ENCODE measurements at regions not wholly inside any gene's neighbourhood (a gene's known extent, or its start where the extent isn't known, plus 50 kb on each side); places are given as distances from the start of the nearest gene placed in this dataset.

DNA sequence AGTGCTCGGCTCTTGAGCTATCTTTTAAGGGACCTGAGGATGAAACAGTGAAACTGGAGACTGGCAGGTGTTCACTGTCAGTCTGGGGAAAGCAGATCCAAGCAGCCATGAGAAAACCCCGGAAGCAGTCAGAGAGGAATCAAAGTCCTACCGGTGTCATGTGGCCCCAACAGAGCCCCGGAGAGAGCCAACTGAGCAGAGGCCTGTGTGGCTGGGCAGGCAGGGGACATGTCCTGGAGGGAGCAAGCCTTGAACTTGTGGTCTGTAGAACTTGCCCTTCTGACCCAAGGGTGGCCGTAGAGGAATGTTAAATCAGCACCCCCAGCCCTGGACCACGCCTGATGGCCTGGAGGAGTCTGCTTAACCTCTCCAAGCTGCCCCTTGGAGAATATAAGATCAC is 113.7 kb upstream of the ZNF507 start:
- no peak for DNase-seq (ENCODE audit: low read depth)
- no peak overlapping the region for H3K4me3 ChIP-seq (ENCODE audit: low read length)
- TF ChIP-seq, protein P1, sequence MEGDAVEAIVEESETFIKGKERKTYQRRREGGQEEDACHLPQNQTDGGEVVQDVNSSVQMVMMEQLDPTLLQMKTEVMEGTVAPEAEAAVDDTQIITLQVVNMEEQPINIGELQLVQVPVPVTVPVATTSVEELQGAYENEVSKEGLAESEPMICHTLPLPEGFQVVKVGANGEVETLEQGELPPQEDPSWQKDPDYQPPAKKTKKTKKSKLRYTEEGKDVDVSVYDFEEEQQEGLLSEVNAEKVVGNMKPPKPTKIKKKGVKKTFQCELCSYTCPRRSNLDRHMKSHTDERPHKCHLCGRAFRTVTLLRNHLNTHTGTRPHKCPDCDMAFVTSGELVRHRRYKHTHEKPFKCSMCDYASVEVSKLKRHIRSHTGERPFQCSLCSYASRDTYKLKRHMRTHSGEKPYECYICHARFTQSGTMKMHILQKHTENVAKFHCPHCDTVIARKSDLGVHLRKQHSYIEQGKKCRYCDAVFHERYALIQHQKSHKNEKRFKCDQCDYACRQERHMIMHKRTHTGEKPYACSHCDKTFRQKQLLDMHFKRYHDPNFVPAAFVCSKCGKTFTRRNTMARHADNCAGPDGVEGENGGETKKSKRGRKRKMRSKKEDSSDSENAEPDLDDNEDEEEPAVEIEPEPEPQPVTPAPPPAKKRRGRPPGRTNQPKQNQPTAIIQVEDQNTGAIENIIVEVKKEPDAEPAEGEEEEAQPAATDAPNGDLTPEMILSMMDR (conservative IDR thresholded peaks at IDR 0.05; ENCODE audit: low read depth, low read length), result no peak

DNA sequence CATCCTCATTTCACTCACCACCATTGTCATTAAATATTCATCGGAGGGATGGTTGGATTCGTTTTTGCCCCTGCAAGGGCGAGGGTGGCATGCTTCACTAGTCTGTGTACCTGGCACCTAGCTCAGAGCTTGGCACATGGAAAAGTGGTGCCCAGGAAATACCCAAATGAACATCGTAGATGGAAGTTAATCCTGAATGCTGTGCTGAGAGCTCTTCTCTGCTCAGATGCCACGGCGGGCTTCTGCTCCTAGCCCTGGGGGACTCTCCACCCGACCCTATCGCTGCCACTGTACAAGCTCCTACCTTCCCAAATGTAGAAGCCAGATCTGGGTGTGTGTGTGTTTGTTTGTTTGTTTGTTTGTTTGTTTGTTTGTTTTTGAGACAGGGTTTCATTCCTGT is 113.0 kb upstream of the ZNF507 start:
- TF ChIP-seq, protein P1 (conservative IDR thresholded peaks at IDR 0.05; ENCODE audit: low read depth, low read length), result no peak
- no peak for DNase-seq (ENCODE audit: low read depth)

DNA sequence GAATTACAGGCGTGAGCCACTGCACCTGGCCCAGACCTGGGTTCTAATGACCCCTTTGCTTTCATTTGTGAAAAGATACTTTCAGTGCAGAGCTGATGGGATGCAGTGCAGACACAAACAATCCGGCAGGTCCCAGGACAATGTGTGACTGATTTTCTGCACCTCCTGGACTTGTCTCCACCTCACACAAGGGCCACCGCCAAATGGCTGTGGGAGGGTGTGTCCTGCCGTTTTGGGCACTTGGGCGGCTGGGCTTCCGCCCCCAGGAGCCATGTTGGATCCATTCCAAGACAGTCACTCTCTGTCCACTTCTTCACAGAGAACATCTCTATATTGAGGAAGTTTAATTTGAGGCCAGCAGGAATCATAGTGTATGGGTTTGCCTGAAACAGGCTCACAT is 112.3 kb upstream of the ZNF507 start:
- no peak for DNase-seq (ENCODE audit: low read depth)
- no peak overlapping the region for H3K4me3 ChIP-seq (ENCODE audit: low read length)
- TF ChIP-seq, protein P1 (conservative IDR thresholded peaks at IDR 0.05; ENCODE audit: low read depth, low read length), result no peak

More for the DNA sequence above, 113.0 kb upstream of the ZNF507 start:
- H3K4me3 ChIP-seq (ENCODE audit: low read length), result no peak overlapping the region

DNA sequence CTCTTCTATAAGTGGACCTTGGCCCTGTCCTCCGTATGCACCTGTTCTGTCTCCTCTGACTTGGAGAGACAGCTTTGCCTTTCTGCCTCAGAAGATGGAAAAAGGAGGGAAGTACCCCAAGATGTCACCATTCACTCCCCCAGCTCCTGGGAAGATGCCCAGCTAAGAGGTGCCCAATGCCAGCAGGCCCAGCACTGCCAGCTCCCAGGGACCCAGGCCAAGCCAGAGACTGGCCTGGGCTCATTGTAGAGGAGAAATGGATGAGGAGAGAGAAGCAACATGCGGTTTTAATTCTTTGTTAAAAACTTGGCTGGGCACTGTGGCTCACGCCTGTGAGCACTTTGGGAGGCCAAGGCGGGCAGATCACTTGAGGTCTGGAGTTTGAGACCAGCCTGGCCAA is 111.5 kb upstream of the ZNF507 start:
- DNase-seq (ENCODE audit: low read depth), result no peak
- TF ChIP-seq, protein P1 (conservative IDR thresholded peaks at IDR 0.05; ENCODE audit: low read depth, low read length), result no peak
- no peak overlapping the region for H3K4me3 ChIP-seq (ENCODE audit: low read length)

DNA sequence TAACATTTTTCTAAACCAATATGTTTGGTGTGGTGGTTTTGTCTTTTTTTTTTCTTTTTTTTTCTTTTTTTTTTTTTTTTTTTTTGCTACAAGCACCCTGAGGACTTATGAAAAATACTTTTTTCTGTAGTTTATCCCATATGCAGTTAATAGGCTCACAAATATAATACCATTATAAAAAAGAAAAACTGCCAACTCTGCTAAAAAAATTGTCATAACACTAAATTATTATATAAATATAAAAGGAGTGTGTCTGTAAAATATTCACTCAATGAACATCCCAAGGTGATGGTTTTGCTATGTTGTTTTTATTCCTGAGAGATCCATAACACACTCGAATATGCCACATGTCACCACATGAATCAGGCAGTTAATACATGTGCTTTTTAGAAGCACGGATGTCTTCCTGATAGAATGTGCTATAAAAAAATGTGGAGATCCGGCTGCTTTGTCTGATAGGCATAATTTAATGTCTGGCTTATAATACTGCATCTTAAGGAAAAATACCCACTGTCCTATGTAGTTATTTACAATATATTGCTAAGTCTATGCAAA is 110.7 kb upstream of the ZNF507 start:
- H3K4me3 ChIP-seq (ENCODE audit: low read length), result no peak overlapping the region
- TF ChIP-seq, protein P1 (conservative IDR thresholded peaks at IDR 0.05; ENCODE audit: low read depth, low read length), result no peak
- no peak for DNase-seq (ENCODE audit: low read depth)

DNA sequence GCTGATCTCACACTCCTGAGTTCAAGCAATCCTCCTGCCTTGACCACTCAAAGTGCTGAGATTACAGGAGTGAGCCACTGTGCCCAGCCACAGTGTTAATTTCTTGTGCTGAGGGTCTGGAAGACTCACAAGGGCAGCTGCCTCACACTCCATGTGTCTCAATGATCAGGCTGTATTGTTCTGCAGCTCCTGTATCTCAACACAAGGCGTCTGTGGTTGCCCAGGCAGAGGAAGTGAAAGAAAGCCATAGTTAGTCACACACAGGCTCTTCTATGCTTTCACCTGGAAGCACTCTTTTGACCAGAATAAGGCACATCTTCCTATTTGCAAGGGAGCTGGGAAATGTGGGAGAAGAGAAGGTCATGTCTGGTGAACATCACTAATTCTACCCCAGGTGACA is 107.3 kb upstream of the ZNF507 start:
- DNase-seq (ENCODE audit: low read depth), result no peak
- no peak overlapping the region for H3K4me3 ChIP-seq (ENCODE audit: low read length)
- TF ChIP-seq, protein P1 (conservative IDR thresholded peaks at IDR 0.05; ENCODE audit: low read depth, low read length), result no peak

DNA sequence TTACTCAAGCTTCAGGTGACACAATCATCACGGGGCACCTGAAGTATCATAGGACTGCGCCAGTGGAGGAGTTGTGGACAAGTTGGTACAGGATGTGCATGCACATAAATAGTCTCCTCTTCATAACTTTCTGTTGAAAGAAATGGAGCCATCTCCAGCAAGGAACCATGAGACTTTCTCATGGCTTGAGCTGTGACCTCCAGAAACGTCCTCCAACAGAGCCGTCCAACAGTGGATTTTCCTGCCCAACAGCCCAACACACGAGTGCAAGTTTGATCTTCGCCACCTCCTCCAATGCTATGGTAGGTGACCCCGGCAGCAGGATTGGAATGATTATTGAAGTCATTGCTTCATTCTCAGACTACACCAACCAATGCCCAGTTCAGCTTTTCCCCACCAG is 105.1 kb upstream of the ZNF507 start:
- DNase-seq (ENCODE audit: low read depth), result no peak

More for the DNA sequence above, 105.1 kb upstream of the ZNF507 start:
- TF ChIP-seq, protein P1 (conservative IDR thresholded peaks at IDR 0.05; ENCODE audit: low read depth, low read length), result no peak
- H3K4me3 ChIP-seq (ENCODE audit: low read length), result no peak overlapping the region
